HCT116 (cell line): ENCODE measurements at regions not wholly inside any gene's neighbourhood (a gene's known extent, or its start where the extent isn't known, plus 50 kb on each side); places are given as distances from the start of the nearest gene placed in this dataset.

Experiments
- ATAC-seq: fragments of 200-7000 bp; cut with Tn5 transposase; 2 replicates; pipeline ENCODE4 v1.9.1; 2020; ENCODE audit warnings: mild to moderate bottlenecking, moderate library complexity
- BruUV-seq: library from RNA; stranded (reverse); fragments of 400-500 nt; replicated peaks from 2 replicates; lab custom pipeline; 2021; lab: Mats Ljungman, UMichigan
- CTCF ChIA-PET: fragments of 300-600 bp; sonication (Branson Sonifier 250); formaldehyde crosslinking; loops from one replicate; lab custom pipeline; 2021; ENCODE audit warnings: antibody characterized with exemption; lab: Charles Lee
- POLR2A ChIA-PET: fragments of 300-600, 350-600 bp; sonication (Branson Sonifier 250); formaldehyde crosslinking; loops from one replicate; lab custom pipeline; 2021; ENCODE audit warnings: antibody characterized with exemption; lab: Charles Lee
- RAD21 ChIA-PET, 2 experiments: fragments of 300-600 bp; sonication (Branson Sonifier 250); formaldehyde crosslinking; loops; one replicate each; lab custom pipeline; 2023; ENCODE audit warnings: low total read pairs in 2 of 2; ENCODE audit not compliant: uncharacterized antibody in 2 of 2, unreplicated experiment in 2 of 2, low non-redundant PET in 1 of 2; lab: Charles Lee
- DNase-seq: peaks from one replicate; pipeline ENCODE4 v3.0.0-alpha.2; 2010; ENCODE audit warnings: low read depth, low spot score
- H2AFZ ChIP-seq: fragments of 200-600 bp; shearing (Covaris generic), sonication (generic); 2 replicates; pipeline ENCODE4 v1.6.1; 2017; ENCODE audit warnings: low read depth, mixed run types, mixed read lengths, antibody characterized with exemption, low read length; ENCODE audit not compliant: poor library complexity, severe bottlenecking
- H3K27ac ChIP-seq: 2 replicates; pipeline ENCODE4 v1.5.1; 2012; ENCODE audit warnings: low read depth, low read length
- H3K27me3 ChIP-seq: fragments of 200-600 bp; sonication (generic); 2 replicates; pipeline ENCODE4 v1.6.1; 2016; ENCODE audit warnings: mixed run types, low read length, mixed read lengths; ENCODE audit not compliant: insufficient read depth
- H3K36me3 ChIP-seq, 2 experiments: fragments of 200-500 bp in 1 of 2; fragments of 200-600 bp in 1 of 2; sonication (Bioruptor generic) in 1 of 2; sonication (generic) in 1 of 2; 2 replicates each; pipeline versions ENCODE4 v1.5.1 to v1.6.1; 2014 to 2016; ENCODE audit warnings: low read length in 2 of 2, inconsistent platforms in 1 of 2, mixed read lengths in 1 of 2, mixed run types in 1 of 2; ENCODE audit not compliant: insufficient read depth in 2 of 2, control insufficient read depth in 1 of 2
- H3K4me1 ChIP-seq, 2 experiments: fragments of 200-600 bp in 1 of 2; sonication (generic) in 1 of 2; 2 replicates each; pipeline versions ENCODE4 v1.5.1 to v1.6.1; 2012 to 2017; ENCODE audit warnings: low read length in 2 of 2, inconsistent platforms in 1 of 2, mild to moderate bottlenecking in 1 of 2, mixed read lengths in 1 of 2, mixed run types in 1 of 2, moderate library complexity in 1 of 2; ENCODE audit not compliant: insufficient read depth in 2 of 2, control insufficient read depth in 1 of 2
- H3K4me2 ChIP-seq: fragments of 200-600 bp; sonication (generic); 2 replicates; pipeline ENCODE4 v1.6.1; 2017; ENCODE audit warnings: mixed run types, low read length, mixed read lengths
- H3K4me3 ChIP-seq, 2 experiments: fragments of 200-600 bp in 1 of 2; sonication (generic) in 1 of 2; replicated peaks in 1 of 2; 2 replicates each; pipeline ENCODE4 v1.5.1; 2011 to 2016; ENCODE audit warnings: low read length in 2 of 2, control low read depth in 1 of 2, low read depth in 1 of 2, mild to moderate bottlenecking in 1 of 2, mixed read lengths in 1 of 2, mixed run types in 1 of 2
- H3K79me2 ChIP-seq: fragments of 200-600 bp; sonication (generic); 2 replicates; pipeline ENCODE4 v1.6.1; 2017; ENCODE audit warnings: mild to moderate bottlenecking, mixed run types, low read length, moderate library complexity, mixed read lengths; ENCODE audit not compliant: insufficient read depth
- H3K9ac ChIP-seq: fragments of 200-600 bp; sonication (generic); 2 replicates; pipeline ENCODE4 v1.6.1; 2016; ENCODE audit warnings: low read length, mixed read lengths
- H3K9me2 ChIP-seq: fragments of 200-600 bp; sonication (generic), shearing (Covaris generic); 2 replicates; pipeline ENCODE4 v1.6.1; 2017; ENCODE audit warnings: mixed run types, mild to moderate bottlenecking, moderate library complexity; ENCODE audit not compliant: insufficient read depth
- H3K9me3 ChIP-seq, 2 experiments: fragments of 200-500 bp in 1 of 2; fragments of 200-600 bp in 1 of 2; sonication (Bioruptor generic) in 1 of 2; sonication (generic) in 1 of 2; 2 replicates each; pipeline ENCODE4 v1.6.1; 2014 to 2017; ENCODE audit warnings: low read length in 2 of 2, mixed read lengths in 2 of 2, inconsistent platforms in 1 of 2, low read depth in 1 of 2, mild to moderate bottlenecking in 1 of 2, mixed run types in 1 of 2, moderate library complexity in 1 of 2; ENCODE audit not compliant: control insufficient read depth in 1 of 2, insufficient read depth in 1 of 2
- H4K20me1 ChIP-seq: fragments of 200-600 bp; sonication (generic), shearing (Covaris generic); 2 replicates; pipeline ENCODE4 v1.6.1; 2017; ENCODE audit warnings: mixed run types, mild to moderate bottlenecking, moderate library complexity; ENCODE audit not compliant: insufficient read depth
- FOSL1 ChIP-seq: IDR thresholded peaks from 2 replicates; pipeline ENCODE4 v1.6.1; 2012; ENCODE audit warnings: low read depth
- MAX ChIP-seq: IDR thresholded peaks from 2 replicates; pipeline ENCODE4 v1.6.1; 2012
- YY1 ChIP-seq: IDR thresholded peaks from 2 replicates; pipeline ENCODE4 v1.6.1; 2011; ENCODE audit warnings: low read length, low read depth, moderate library complexity, mild to moderate bottlenecking; ENCODE audit not compliant: insufficient replicate concordance; ENCODE audit errors: extremely low read depth
- ZBTB33 ChIP-seq: IDR thresholded peaks from 2 replicates; pipeline ENCODE4 v1.6.1; 2011; ENCODE audit warnings: mild to moderate bottlenecking, low read length, moderate library complexity; ENCODE audit not compliant: insufficient replicate concordance; ENCODE audit errors: extremely low read depth
- intact Hi-C: fragments of 100-400 bp; cut with micrococcal nuclease; formaldehyde crosslinking; loops from 2 replicates; pipeline ENCODE4 v1.10.0; 2022

- no peak for TF ChIP-seq FOSL1
Measured at GRCh38 chr2:239595726-239596125, 194.9 kb upstream of the HDAC4 start (continued).

- POLR2A ChIA-PET: no interaction called here
- Histone ChIP-seq H3K9me3 (no peaks in the 10 kb centered on the region; a peak in 2 of 4 replicates), H3K4me1 (no peaks in the 10 kb centered on the region), H3K36me3 (no peaks in the 10 kb centered on the region), H3K4me2 (no peak overlapping the region), H3K27ac (no peak overlapping the region), H3K79me2 (no peaks in the 10 kb centered on the region), H3K9me2 (no peaks in the 10 kb centered on the region), H2AFZ (no peak overlapping the region), H3K4me3 (no peak overlapping the region), H3K9ac (no peak overlapping the region), H3K27me3 (no peaks in the 10 kb centered on the region), H4K20me1 (no peaks in the 10 kb centered on the region)
- DNase-seq (no peak), ATAC-seq (no peak)
- RAD21 ChIA-PET: no interaction called here
- intact Hi-C loops: no loop called here
- BruUV-seq: no TSS peak
- CTCF ChIA-PET: no interaction called here
- TF ChIP-seq YY1: no peak
- TF ChIP-seq MAX: no peak
- TF ChIP-seq ZBTB33: no peak
Measured at GRCh38 chr2:239594772-239595608, 194.2 kb upstream of the HDAC4 start.
